GM10248 (cell line): ENCODE measurements at regions not wholly inside any gene's neighbourhood (a gene's known extent, or its start where the extent isn't known, plus 50 kb on each side); places are given as distances from the start of the nearest gene placed in this dataset.

Source experiments
- CTCF ChIA-PET: fragments of 300-600 bp; sonication (Branson Sonifier 250); formaldehyde crosslinking; extraction: SDS; loops from one replicate; lab custom pipeline; 2021; ENCODE audit warnings: antibody characterized with exemption; lab: Yijun Ruan, JAX
- POLR2A ChIA-PET: fragments of 350-650 bp; sonication (Branson Sonifier 250); formaldehyde crosslinking; extraction: SDS; loops from one replicate; lab custom pipeline; 2020; ENCODE audit warnings: antibody characterized with exemption; lab: Yijun Ruan, JAX
- DNase-seq: peaks from one replicate; pipeline ENCODE4 v3.0.0; 2012; ENCODE audit errors: extremely low spot score
- CTCF ChIP-seq: IDR thresholded peaks from 2 replicates; pipeline ENCODE4 v1.5.1; 2012; ENCODE audit warnings: mild to moderate bottlenecking, low read depth; ENCODE audit errors: extremely low read depth, missing control alignments, control extremely low read depth

- DNase-seq = no peak
- ChIA-PET CTCF (interaction anchor here (1.3 to 1.4 kb wide), 3 partner anchors 9 to 19 kb away, joined by 3 to 4 read pairs (median 4); no protein-coding TSS in a partner anchor), POLR2A (no interaction called here)
- TF ChIP-seq CTCF = no peak
These were observed 869.4 kb upstream of the FRG1 start for GRCh38 chr4:189071241-189071640.

- ChIA-PET POLR2A (no interaction called here), CTCF (interaction anchor here (1.4 kb wide), 1 partner anchor 51 kb away, joined by 3 read pairs; no protein-coding TSS in a partner anchor)
- no peak for TF ChIP-seq CTCF
- no peak for DNase-seq
These were observed 866.9 kb upstream of the FRG1 start for GRCh38 chr4:189073739-189074138.

GRCh38 chr4:189081826-189082225, 858.8 kb upstream of the FRG1 start:
- DNase-seq = no peak
- POLR2A ChIA-PET = no interaction called here
- TF ChIP-seq CTCF = no peak
- CTCF ChIA-PET = no interaction called here

- POLR2A ChIA-PET = no interaction called here
- DNase-seq = no peak
- CTCF ChIA-PET = no interaction called here
- no peak for TF ChIP-seq CTCF
These were observed 856.9 kb upstream of the FRG1 start for GRCh38 chr4:189083769-189084168.

GRCh38 chr4:189084671-189085070, 856.0 kb upstream of the FRG1 start:
- POLR2A ChIA-PET = no interaction called here
- CTCF ChIA-PET = no interaction called here
- DNase-seq = no peak
- TF ChIP-seq CTCF = no peak

GRCh38 chr4:189087971-189088370, 852.7 kb upstream of the FRG1 start:
- TF ChIP-seq CTCF = no peak
- ChIA-PET POLR2A (no interaction called here), CTCF (no interaction called here)
- DNase-seq = no peak

- no peak for DNase-seq
- POLR2A ChIA-PET = no interaction called here
- CTCF ChIA-PET = no interaction called here
These were observed 851.9 kb upstream of the FRG1 start for GRCh38 chr4:189088780-189089179.

More at GRCh38 chr4:189088780-189089179, 851.9 kb upstream of the FRG1 start:
- no peak for TF ChIP-seq CTCF
